HuH-7.5 (cell line): ENCODE measurements at regions not wholly inside any gene's neighbourhood (a gene's known extent, or its start where the extent isn't known, plus 50 kb on each side); places are given as distances from the start of the nearest gene placed in this dataset.

Experiments
- DNase-seq: peaks from one replicate; pipeline ENCODE4 v3.0.0; 2011; ENCODE audit warnings: low spot score

DNA sequence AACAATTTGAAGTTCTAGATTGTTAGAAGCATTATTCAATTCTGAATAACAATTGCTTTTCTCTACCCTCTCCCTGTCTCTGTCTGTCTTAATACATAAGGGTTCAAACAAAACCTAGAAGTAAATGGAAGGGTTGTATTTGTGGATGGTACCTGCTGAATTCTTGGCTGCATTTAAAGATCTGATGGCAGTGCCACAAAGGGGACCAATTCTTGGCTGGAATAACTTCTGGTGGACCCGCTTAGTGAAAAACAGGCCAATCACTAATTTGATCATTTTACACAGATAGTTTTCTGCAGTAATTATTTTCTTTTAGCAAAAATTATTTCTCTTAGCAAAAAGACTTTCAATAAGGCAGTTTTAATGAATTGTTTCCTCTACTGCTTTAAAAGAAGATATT lies 353.5 kb downstream of the MYCN start:
- DNase-seq: no peak

DNA sequence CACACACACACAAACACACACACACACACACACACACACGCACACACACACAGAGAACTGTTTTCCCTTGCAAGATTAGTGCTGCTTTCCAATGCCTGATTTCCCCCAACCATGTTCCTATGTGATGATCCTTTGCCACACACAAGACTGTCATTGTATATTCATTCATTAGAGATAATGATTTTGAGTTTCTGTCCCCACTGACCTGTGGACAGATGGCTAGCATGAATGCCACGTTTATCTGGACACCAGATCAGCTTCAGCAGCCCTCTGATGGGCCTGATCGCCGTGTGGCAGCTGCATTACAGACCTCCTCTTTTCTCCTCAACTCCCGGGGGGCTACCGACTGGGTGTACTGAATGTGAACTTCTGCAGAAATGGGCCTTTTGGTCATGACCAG lies 353.0 kb downstream of the MYCN start:
- no peak for DNase-seq

DNA sequence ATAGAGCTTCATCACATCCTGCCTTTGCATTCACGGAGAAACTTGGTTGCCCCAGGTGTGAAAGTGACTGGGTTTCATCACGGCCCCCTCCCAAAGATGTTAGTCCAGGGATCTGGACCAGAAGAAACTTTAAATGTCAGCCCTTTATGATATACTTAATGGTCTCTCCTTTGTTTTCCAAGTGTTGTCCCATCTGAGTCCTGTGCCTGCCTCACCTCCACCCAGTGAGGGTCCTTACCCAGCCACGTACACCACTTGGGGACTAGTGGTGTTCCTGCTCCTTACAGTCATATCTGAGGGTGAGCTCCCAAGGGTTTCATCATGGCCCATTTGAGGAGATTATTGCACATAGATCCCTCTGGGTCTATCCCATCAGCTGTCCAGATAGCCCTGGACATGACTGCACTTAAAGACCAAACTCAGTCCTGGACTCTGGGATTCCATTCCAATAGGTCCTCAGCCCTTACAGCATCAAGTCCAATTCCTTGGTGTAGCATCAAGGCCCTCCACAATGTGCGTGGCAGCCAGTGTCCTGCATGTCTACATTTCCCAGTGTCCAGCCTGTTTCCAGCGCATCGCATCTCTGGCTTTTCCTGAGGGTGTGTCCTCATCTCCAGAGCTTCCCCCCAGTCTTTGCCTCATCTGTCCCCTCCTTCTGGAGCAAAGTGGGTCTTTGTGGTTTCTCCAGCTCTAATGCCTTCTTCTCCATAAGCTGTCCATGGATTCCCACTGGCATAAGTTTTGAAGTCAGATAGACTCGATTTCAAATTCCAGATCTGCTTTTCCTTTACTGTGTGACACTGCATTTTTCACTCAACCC lies 351.6 kb downstream of the MYCN start:
- no peak for DNase-seq

DNA sequence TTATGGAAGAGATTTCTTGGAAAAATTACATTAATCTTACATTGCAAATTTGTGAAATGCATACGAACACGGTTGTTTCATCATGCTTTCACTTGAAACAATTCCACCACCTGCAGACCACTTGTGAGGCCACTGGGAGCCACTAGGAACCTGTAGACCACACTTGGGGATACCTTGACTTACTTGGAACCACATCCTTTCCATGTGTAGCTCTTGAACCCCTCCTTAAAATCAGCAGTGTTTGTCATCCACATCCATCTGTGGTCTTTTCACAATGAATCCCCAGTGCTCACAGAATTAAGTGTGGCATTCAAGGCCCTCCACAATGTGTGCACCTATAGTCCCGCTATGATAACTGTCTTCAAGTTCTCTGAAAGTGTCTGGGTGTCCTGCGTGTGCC lies 350.9 kb downstream of the MYCN start:
- no peak for DNase-seq

DNA sequence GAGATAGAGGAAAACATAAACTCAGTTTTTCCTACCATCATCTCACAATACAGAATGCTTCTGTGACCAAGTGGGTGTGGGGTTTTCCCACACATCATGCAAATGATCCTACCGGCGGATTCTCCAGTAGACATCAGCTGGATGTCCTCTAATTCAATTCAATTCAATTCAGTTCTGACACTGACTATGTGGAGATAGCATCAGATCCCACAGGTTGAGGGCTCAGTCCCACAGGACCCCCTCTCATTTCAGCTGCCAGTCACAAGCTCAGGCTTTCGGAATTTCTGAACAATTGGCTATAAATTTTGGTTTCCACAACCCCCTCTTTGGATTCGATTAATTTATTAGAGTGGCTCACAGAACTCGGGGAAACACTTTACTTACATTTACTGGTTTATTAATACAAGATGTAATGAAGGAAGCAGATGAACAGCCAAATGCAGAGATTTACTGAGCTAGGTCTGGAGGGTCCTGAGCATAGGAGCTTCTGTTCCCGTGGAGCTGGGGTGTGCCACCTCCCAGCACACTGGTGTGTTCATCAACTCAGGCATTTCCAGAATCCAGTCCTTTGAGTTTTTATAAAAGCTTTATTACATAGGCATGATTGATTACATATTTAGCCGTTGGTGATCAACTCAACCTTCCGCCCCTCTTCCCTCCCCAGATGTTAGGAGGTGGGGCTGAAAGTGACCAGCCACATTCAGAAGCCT lies 350.1 kb downstream of the MYCN start:
- DNase-seq: no peak

DNA sequence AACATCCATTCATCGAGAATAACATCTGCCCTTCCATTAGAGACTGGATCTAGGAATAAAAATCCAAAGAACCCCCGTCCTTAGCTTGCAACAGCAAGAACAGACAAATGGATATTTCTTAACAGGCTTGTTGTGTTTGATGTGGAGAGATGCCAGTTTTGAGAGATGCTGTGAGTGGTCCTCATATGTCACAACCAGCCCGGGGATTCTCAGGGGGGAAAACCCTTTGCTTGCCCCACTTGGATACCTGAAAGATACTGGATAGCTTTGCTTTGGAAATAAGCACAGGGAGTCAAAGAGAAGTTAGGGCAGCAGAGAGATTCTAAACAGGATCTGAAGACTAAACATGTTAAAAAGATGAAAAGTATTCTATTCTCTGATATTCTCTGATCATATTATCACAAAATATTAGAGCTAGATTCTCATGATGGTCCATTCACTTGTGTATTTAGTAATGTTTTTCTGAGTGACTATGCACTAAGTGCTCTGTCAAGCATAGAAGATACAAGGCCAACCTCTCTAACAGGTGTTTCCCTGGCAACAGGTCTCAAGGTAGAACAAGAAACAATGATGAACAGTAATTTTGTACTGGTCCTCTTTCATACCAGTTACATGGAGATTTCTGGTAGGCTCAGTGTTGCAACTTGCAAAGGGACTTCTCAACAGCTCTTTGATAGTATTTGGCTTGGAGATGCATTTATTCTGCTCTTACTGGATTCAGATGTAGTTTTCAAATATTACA lies 348.2 kb downstream of the MYCN start:
- DNase-seq: no peak

DNA sequence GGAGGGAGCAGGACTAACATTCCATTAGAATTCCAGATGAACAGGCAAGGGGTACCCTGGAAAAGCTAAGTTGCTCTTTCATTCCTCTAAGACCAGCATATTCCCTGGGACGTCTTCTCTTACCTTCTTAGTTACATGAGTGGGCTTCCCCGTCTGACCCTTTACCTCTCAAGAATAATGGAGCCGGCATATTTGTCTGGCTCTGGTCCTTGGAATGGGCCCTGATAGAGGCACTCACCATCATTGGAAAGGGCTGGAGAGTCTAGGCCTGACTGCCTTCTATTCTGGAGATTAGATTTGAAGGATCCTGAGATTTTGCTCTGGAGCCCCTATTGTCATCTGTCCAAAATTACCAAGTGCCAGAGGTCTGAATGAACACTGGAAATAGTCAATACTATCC lies 347.5 kb downstream of the MYCN start:
- no peak for DNase-seq

DNA sequence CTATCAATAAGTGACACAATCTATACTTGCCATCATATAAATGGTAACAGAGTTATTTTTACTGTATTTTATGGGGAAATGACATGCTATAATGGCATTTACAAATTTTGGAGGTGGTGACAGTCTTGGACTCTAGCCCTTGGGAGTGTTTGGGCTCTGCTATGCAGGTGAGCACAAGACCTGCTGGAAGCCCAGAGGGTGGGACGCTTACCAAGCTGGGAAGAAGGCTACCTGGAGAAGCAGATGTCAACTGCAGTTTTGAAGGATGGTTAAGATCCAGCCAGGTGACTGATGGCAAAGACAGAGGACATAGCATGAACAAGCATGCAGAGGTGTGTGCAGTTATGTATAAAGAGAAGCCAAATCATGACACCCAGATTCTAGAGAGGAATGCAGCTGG lies 346.9 kb downstream of the MYCN start:
- DNase-seq: no peak

DNA sequence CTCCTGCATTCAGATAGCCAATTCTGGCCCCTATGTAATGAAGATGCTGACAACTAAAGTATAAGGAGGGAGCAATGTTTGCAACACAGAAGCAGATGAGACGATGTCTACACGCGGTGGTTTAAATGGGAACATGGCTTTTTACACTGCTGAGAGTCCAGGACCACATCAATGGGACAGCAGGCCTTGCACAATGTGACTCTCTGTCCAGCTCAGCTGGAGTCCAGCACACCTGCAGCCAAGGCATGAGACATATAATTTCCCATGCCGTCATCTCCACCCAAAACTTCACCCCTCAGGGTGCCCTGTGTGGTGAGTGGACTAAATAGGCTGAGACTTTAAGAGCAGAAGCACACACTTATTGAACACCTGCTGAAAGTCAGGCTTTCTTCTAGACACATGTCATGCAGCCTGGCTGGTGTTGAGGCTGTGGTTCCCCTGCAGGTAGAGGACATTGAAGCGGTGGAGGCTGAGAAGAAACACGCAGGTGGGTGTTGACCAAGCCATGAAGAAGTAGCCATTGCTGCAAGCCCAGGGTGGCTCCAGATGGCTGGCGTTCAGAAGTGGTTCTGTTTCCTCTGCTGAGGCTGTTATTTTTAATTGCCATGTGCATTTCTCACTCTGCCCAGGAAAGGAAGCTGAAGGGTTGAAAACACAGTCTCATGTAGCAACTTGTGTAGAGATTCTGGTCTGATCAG lies 345.6 kb downstream of the MYCN start:
- no peak for DNase-seq

DNA sequence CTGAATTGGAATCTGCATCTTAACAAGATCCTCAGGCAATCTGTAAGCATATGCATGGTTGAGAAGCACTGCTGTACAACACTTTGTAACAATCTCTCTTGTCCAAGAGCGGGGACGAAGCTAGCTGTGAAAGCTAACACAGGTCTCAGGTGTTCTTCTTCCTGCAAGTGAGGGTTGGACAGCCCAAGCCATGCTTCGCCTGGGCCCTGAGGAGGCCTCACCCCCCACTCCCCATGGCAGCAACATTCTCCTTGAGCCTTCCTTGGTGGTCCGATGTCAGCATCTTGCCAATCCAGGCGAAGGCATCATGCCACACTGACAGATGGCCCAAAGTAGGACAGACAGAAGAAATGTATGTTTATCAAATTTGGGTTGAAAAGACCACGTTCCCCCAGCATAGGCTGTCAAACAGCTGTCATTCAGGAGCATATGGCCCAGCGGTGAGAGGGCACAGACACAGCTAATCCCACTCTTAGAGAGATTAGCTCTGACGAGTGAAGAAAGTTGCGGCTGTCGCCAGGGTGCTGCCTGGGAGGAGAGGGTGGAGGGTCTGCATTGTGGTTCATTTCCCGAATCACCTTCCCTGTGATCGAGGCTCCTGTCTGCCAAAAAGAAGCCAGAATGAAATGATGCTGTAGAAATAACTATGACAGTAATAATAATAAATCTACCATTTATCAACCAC lies 344.7 kb downstream of the MYCN start:
- no peak for DNase-seq

DNA sequence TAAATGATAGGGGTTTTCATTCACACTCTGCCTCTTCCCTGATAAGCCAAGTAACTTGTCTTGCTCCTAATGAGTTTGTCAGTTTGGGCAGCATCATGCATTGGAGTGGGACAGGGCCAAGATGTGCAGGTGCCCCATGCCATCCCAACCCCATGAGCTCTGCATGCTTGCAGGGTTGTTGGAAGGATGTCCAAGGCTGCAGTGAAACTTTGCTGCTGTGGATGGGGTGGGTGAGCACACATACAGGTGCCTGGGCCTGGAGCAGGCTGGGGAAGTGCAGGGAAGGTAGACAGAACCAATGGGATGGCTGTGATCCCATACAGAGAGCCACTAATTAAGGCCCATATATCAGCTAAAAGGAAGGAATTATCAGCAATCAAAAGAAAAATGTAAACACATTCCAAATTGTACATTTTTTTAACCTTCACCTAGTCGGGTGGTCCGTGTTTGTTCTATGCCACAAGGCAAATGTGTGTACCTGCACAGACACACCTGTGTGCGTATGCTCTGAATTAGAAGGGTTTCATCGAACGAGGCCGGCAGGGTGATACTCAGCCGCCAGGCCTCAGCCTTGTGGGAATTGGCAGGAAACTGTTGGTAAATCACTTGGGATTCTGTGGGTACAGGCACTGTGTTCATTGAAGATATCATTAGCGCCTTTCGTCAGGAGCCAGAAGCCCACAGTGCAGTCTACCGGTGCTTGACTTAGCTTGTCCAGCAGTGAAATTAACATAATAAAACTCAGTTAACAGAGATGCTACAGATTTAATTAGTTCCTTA lies 342.9 kb downstream of the MYCN start:
- DNase-seq: no peak

DNA sequence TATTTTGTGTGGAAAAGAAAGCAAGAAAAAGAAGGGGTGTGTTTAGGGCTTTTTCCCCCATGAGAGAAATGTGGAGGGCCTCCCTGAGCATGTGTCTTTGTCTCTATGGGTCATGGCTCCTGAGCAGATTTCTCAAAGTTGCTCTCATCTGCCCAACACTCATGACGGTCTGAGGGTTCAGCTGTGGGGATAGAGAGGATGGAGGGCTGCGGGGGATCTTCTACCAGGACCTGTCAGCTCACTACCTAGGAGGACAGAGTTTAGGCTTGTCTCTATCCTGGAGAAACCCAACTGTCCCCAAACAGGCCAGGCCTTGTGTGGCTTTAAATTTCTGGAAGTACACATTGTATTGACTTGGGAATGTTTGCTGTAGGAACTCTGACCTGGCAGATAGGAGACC lies 342.2 kb downstream of the MYCN start:
- no peak for DNase-seq

DNA sequence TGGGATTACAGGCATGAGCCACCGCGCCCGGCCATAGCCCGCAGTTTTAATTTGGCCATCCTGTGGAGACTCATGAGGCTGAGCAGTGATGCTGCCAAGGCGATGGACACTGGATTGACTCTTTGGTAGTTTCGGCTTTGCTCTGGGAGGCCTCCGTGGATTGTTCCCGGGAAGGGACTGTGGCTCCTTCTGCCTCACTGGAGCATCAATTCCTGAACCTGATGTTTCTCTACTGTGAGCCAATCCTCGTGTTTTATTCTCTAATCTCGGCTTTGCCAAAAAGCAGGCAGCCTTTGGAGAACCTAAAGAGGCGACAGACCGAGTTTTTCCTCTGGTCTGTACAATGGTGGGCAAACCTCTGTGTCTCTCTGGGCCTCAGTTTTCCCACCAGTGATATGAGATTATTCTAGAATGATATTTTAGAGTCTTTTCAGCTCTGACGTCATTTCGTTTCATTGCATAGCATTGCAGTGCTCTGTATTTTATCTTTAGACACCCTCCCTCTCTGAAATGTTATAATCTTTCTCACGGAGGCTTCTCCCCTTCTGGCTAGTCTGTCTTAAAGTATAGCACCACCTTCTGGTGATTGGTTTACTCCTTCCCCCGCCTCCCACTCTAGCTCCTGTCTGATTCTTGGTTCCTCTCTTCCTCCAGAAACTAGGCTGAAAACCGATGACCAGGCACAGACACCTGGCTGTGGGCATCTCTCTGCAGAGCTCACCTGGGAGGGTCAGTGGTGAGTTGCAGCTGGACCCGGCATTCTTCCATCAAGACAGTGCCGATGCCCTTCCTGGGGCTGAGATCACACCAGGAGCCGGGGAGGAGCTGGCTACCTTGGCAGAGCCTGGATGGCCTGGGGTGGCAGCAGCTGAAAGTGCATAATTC lies 341.3 kb downstream of the MYCN start:
- no peak for DNase-seq

DNA sequence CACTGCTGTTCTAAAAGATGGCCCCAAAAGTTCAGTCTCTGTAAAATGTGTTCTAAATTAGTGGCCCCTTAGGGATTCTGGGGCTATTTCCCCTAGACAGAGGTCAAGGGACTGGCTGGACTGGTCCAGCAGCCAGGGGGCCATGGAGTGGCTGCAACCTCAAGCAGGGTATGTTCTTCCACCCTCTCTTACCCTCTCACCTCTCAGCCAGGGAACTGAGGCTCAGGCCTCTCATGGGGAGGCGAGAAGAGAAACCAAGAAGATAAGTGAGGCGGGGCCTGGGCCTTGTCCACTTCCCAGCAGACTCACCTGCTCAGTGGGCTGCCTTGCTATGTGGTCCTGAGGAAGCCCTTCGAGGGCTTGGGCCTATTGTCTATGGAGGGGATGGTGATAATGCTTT lies 339.7 kb downstream of the MYCN start:
- DNase-seq: no peak

DNA sequence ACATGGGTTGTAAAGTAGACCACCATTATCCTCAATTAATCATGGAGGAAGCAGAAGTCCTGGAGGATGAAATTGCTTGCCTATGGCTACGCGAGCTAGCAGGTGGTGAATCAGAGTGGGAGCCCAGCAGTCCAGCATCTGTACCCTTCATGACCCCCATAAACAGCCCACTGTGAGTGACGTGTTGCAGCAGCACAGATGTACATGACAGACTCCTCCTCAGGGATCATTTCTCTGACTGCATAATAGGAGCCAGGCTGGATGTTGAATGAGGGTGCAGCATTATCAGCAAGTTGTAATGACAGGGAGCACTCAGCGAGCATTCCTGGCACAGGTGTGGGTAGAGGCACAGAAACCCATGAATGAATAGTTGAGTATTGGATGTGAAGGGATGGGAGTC lies 339.3 kb downstream of the MYCN start:
- no peak for DNase-seq

DNA sequence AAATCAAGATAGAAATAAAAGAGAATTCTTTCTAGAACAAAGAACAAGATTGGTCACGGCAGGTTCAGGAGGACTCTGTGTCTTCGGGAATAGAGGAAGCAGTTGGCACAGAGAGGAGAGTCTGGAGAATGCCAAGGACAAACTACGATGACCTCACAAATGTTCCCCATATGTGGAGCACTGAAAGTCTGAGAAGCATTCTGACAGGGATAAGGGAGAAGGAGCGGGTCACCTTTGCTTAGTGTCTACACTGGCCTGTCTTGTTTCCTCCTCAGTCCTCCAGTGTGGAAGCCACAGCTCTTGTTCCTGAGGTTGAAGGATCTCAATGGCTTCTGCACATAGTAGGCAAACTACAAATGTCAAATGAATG lies 338.8 kb downstream of the MYCN start:
- DNase-seq: no peak

DNA sequence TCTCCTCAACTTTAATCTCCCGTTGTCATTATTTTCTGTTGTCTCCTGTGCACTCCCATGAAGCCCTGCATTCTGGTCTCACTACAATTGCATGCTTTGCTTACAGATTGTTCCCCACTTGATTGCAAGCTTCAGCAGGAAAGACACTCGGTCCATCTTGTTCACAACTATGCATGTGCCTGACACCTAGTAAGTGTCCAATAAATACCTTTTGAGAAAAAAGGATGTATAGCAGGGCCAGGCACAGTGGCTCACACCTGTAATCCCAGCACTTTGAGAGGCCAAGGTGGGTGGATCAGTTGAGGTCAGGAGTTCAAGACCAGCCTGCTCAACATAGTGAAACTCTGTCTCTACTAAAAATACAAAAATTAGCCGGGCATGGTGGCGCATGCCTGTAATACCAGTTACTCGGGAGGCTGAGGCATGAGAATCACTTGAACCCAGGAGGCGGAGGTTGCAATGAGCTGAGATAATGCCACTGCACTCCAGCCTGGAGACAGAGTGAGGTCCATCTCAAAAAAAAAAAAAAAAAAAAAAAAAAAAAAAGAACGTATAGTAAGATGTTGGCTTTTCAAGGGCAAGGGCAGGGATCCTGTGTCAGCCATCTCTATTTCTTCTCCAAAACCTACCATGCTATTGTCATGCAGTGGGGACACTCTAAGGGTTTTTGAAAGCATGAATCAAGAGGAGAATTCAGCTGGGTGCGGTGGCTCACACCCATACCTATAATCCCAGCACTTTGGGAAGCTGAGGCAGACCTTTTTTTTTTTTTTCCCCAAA lies 338.3 kb downstream of the MYCN start:
- DNase-seq: no peak

DNA sequence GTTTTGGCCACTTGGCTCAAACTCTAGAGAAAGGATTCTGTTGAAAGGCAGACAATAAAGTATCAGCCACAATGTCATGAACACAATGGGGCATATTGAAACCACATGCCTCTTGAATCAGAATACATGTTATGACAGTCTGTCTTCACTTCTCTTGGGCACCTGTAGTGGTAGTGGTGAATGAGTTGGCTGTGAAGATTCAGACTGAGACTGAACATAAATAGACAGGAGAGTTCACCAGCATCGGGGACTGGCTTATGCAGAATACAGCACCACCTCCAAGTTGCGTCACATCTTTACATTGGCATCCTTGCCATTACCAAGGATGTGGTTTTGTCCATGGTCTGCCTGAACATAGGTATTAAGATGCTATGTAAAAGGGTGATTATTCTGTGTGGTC lies 336.8 kb downstream of the MYCN start:
- no peak for DNase-seq

DNA sequence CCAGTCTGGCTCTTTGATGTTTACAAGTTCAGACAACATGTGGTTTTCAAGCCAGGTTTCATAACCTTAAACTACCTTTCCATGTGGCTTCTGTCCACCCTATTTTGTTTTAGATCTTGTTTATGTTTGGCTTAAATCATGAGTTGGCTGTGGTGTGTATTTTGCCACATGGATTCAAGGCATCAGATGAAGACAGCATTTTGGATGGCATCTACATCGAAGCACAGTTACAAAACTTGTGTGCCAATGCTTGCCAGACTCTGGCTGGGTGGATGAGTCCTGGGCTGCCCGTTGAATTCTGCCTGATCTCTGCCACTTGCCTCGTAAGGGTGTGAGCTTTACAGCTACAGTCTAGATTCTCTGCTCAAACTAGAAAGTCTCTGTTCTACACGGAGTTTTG lies 335.3 kb downstream of the MYCN start:
- no peak for DNase-seq
